ENCODE measurements at regions not wholly inside any gene's neighbourhood (a gene's known extent, or its start where the extent isn't known, plus 50 kb on each side); places are given as distances from the start of the nearest gene placed in this dataset.
"Not testable (repeated sequence)": the region's sequence is repeated elsewhere in the genome, so short reads cannot be mapped to it uniquely, and the experiment has no call there.

DNA sequence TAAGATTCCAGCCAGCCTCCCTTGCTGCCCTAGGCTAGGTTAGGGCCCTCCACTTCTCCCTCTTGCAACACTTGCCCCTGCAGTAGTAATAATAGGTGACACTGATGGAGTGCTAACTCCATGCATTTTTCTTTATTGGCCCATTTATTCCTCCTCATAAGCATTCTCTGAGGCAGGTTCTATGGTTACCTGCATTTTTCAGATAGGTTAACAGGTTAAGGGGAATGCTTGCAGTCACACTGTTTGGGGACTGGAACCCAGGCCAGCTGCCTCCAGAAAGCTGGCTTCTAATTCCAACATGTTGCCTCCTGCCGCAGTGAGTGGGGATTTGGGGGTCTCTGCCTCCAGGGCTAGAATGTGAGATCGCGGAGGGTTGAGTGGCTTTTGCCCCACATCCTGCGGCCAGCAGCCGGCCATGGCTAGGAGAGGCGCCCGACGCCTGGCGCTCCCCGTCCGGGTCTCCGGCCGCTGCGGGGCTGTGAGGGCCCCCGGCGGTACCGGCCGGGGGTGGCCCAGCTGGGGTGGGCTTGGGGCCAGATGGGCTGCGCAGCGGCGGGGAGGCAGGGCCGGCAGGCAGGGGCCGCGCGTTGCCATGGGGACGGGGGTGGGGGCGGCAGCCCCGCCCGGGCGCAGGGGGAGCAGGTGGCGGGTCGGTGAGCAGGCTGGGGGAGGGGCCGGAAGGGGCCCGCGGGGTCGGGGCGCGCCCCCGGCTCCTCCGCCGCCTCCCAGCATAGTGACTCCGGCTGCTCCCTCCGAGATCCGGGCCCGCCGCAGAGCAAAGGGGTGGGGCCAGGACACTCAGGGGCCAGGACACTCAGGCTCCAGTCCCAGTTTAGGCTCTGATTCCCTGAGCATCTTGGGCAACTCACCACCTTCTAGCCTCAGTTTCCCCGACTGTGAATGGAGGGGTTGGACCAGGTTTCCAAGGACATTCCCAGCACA is 68.4 kb upstream of the SSBP3 start:
- DNase-seq = peak; percentile 67

DNA sequence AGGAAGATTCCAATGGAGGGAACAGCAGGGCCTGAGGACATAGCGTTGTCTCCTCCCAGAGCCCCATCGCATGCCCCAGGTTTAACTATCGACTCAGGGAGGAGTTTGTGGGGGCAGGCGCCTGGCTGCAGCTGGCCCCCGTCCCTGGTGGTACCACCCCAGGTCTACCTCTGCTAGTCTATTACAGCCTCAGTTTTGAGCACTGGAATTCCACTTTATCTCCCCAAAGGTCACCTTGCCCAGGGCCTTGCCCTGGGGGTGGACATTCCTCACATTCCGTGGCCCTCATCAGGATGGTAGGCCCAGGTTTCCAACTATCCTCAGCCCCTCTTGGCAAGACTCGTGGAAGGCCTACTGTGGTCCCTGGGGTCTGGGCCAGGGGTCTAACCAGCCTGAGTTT is 65.4 kb upstream of the SSBP3 start:
- no peak for DNase-seq

DNA sequence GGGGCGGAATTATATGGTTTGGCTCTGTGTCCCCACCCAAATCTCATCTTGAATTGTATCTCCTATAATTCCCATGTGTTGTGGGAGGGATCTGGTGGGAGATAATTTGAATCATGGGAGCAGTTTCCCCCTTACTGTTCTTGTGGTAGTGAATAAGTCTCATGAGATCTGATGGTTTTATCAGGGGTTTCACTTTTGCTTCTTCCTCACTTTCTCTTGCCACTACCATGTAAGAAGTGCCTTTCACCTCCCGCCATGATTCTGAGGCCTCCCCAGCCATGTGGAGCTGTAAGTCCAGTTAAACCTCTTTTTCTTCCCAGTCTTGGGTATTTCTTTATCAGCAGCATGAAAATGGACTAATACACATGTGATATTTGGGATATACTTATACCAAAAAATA is 63.2 kb upstream of the SSBP3 start:
- not testable (repeated sequence) for DNase-seq

DNA sequence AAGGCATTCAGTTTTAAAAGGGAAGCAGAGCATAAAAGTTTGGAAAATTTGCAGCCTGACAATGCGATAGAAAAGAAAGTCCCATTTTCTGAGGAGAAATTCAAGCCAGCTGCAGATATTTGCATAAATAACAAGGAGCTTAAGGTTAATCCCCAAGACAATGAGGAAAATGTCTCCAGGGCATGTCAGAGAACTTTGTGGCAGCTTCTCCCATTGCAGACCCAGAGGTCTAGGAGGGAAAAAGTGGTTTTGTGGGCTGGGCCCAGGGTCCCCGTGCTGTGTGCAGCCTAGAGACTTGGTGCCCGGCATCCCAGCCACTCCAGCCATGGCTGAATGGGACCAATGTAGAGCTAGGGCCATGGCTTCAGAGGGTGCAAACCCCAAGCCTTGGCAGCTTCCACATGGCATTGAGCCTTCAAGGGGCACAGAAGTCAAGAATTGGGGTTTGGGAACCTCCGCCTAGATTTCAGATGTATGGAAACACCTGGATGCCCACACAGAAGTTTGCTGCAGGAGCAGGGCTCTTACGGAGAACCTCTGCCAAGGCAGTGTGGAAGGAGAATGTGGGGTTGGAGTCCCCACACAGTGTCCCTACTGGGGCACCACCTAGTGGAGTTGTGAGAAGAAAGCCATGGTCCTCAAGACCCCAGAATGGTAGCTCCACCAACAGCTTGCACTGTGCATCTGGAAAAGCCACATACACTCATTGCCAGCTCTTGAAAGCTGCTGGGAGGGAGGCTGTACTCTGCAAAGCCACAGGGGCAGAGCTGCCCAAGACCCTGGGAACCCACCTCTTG is 62.3 kb upstream of the SSBP3 start:
- DNase-seq = not testable (repeated sequence)

DNA sequence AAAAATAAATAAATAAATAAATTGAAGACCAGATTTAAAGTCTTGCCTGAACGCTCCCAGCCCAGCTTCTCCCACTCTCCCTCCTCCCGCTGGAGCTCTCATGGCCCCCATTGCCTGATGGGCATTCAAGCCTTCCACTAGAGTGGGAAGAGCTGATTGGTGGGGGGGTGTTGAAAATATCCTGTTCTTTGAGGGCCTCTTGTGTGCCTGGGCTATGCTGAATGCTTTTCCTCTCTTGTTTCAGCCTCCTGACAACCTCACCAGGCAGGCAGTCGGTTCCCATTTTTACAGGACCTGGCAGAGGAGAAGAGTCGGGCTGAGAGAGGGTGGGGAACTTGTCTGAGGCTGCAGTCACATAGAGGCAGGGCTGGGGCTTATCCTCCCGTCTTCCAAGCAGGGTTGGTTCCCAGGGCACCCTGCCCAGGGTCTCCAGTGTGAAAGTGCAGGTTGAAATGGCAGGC is 59.2 kb upstream of the SSBP3 start:
- no peak for DNase-seq

DNA sequence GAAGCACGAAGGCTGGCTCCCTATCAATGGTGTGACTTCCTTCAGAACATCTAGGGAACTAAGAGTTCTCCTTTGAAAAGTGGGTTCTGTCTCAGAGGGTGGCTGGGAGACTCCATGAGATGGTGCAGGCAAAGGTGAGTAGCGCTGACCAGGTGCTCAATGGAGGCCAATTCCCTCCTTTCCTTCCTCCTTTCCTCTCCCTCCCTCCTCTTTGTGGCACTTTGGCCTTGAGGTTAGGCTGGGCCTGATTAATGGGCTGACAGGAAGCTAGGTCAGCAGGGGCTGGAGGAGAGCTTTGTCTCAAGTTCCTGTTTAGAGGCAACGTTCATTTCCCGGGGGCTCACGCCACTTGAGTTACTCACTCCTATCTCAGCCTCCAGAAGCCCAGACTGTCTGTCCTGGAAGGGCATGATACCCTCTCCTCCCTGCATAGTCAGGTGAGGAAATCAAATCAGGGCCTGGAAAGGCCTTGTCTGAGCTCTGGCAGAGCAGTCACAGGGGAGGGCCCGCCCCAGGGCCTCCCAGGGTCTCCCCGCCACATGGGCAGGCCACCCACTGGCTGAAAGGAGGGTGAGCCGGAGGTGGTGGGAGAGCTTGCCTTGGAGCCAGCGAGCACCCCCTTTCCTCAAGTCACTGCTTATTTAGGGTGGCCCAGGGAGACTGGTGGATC is 58.4 kb upstream of the SSBP3 start:
- no peak for DNase-seq

DNA sequence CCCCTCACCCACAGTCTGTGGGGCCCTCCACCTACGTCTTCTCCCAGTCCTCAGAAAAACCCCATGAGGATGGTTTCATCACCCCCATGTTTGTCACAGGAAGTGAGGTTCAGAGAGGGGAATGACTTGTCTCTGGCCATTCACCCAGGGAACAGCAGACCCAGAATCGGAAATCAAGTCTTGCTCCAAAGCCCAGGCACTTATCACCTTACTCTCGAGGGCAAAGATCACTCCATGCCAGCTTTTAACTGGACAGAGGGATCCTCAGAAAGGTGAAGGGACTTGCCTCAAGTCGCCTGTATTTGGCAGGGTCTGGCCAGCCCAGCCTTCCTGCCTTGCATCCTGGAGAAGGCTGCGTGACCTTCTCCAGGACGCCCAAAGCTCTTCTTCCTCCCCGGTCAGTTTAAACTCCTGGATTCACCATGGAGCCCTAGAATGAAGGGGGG is 57.9 kb upstream of the SSBP3 start:
- DNase-seq = no peak

DNA sequence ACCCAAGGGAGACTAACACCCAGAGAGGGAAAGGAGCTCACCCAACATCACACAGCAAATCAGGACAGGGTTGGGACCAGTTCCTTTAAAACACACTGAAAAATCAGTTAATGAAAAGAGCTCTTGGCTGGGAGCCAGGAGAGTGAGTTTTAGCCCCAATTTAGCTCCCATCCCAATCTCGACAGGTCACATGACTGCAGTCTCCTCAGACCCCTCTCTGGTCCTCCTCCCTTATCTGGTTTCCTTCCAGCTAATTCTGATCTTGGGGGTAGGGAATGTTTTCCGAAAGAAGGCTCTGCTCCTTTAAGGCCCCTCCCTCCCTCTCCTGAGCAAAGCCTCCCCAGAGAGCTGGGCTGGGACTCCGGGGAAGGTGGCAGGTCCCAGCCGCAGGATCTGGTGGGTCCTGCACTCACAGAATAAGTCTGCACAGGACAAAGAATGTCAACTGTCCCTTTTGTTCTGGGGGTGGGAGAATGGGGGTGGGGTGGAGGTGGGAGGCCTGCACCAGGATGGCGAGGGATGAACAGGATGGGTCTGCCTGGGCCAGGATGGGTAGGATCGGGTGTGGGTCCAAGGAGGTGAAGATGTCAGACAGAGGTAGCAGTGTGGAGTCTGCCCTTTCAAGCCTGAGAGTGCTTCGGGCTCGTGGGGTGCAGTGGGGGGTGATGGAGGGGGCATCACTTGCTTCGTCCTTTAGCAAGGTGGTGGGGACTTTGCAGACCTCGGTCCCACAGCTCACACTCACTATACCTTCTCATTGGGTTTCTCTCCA is 57.3 kb upstream of the SSBP3 start:
- DNase-seq = no peak

DNA sequence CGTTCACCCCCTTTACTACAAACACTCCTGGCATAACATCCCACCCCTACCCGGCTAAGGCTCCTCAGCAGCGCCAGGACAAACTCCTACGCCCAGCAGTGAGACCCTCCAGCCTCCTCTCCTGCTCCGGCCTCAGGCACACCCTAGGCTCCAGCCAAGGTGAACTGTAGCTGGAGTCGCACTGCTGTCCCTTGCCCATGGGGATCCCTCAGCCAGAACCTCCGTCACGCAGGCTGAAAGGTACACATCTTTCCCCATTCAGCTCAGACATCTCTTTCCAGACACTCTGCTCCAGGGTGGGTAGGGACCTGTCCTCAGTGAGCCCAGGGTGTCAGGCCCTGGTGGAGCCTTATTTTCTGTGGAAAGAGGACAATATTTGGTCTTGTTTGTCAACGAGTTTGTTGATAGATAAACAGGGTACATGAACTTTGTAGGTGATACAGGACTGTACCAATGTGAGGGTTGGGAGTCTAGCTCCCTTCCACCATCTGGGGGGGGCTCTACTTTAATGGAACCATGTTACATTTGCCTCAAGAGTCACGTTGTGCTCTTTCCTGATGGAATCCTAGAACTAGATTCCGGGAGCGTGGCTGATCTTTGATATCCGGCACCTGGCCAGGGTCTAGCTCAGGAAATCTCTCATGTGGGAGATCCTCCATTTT is 56.5 kb upstream of the SSBP3 start:
- DNase-seq = no peak

DNA sequence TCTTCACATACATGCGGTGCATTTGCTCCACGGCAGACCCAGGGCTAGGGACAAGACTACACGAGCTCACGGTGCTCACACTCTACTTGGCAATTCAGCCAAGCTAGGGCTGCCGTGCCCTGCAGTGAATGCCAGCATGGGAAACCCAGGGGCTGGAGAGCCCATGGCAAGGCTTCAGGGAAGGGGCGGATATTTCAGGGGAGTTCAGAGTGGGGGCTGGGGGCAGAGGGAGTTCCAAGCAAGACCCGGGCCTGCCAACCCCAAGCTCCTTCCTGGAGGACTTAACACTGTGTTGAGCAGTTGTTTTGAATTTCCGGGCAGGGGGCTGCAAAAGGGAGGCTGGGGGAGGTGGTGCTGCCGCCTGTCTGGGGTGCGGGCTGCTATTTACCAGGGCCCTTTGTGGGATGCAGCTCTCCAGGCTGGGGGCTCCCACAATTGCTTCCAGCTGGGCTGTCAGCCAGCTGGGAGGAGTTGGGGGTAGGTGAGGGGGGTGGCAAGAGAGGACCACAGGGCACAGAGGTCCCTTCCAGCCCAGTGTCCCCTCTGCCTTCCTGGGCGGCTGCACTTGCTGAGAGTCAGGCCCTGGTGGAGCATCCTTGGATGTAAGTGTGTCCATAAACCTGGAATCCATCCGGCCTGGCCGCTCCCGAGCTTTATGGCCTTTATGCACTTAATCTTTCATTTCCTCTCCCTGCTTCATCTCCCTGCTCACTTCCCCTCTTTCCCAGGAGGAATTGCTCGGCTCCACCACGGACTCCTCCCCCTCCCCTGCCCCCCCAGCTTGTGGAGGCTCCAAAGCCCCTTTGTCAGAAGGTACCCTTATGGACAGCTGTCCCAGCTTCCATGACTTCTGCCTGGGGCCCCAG is 55.8 kb upstream of the SSBP3 start:
- DNase-seq = no peak

DNA sequence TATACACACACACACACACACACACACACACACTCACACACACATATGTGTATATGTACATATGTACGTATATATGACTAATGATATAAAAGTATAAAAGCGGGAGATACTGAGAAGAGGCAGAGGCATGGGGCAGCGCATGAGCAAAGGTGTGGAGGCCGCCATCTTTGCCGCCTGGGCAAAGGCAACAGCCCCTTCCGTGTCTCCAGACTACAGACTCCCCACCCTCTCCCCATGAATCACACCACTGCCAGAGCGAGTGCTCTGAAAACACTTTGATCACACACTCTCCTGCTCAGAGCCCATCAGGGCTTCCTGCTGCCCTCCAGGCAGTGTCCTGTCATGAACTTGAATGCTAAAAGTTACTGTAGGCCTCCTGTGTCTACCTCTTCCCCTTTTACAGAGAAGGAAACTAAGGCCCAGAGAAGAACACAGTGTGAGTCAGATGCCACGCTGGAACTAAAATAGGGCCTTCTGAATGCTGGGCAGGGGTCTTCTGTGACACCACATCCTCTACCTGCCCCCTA is 54.7 kb upstream of the SSBP3 start:
- DNase-seq = peak; percentile 9

DNA sequence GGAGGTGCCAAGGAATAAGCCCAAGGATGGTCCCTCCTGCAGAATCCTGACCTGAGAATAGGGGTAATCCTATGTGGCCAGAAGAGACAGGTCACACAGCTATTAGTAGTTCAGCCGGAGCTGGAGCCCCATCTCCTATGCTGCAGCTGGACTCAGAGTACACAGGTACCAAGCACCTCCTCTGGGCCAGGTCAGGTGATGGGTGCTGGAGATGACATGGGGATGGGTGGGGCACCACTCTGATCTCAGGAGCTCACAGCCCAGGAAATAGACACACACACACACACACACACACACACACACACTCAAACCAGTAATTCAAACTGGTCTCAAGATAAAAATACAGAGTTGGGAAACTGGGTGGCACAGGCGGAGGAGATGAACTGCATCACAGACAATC is 54.2 kb upstream of the SSBP3 start:
- peak; percentile 72 for DNase-seq

DNA sequence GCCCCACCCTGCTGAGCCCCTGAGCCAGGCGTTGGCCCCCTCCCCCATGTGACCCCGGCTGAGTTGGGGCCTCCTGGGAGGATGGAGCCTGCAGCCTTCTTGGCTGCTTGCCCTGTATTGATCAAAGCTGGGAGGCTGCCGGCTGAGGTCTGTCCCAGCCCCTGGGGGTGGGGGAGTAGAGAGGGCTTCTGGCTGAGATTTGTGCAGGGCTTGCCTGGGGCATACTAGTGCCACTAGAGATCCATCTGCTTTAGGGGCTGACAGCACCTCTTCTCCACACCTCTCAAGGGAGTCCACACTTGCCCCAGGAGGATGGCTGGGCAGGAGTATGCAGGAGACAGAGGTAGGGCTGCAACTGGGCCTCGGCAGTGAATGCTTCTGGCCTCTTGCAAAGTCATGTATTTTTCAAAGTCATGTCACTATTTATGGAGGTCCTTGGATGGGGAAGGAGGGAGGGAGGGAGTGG is 53.6 kb upstream of the SSBP3 start:
- DNase-seq = peak; percentile 55

DNA sequence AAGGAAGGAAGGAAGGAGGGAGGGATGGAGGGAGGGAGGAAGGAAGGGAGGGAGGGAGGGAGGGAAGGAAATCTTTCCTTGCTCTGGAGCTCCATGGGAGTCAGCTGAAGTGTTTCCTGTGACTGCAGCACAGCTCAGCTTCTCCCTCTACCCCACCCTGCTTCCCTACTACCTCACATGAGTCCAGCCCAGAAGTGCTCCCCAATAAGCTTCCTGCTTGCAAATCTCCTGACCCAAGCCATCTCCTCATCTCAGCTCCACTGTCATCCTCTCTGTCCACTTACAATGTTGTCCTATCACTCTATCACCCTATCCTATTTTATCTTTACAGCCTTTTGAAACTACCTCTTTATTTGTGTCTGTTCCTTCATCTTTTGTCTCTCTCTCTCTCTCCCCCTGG is 52.9 kb upstream of the SSBP3 start:
- DNase-seq = no peak

DNA sequence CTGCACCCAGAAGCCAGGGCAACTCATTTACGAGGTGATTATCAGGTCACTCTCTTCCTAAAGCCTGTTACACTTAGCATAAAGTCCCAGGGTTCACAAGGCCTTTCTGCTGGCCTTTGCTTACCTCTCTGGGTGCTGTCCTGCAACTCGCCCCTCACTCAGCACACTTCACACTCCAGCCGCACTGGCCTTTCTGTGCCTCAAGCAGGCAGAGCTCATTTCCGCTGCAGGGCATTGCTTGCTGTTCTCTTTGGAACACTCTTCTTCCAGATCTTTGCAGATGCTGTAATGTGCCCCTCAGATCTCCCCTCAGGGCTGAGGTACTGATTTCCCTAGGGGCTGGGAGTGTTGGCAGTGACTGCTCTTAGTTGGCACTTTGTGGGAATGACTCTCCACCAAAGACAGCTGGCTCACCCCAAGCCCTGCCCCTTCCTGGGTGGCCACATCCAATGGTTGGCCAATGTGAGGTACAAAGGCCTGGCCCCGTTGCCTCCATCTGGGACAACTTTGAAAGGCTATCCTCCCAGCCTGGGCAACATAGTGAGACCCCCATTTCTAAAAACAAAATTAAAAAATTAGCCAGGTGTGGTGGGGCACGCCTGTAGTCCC is 50.8 kb upstream of the SSBP3 start:
- no peak for DNase-seq

DNA sequence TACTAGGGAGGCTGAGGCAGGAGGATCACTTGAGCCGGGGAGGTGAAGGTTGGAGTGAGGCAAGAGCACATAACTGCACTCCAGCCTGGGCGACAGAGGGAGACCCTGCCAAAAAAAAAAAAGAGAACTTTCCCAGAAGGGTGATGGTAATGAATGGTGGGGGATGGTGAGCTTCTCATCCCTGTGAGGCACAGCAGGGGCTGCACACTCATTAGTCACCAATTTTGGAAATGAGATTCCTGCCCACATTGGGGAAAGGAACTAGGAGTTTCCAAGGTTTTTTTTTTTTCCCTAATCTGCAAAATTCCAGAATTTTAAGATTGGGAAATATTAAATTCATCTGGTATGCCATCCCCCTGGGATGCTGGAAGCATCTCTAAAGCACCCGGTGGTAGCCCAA is 50.2 kb upstream of the SSBP3 start:
- DNase-seq = no peak
